NCI-H446 (cell line): ENCODE measurements at regions not wholly inside any gene's neighbourhood (a gene's known extent, or its start where the extent isn't known, plus 50 kb on each side); places are given as distances from the start of the nearest gene placed in this dataset.
"Not testable (repeated sequence)": the region's sequence is repeated elsewhere in the genome, so short reads cannot be mapped to it uniquely, and the experiment has no call there.

Experiments
- DNase-seq, 2 experiments: peaks; one replicate each; lab custom pipeline; 2025; lab: John Stamatoyannopoulos, UW

GRCh38 chr10:131817866-131818509 lies 82.8 kb upstream of the PPP2R2D start:
- no peak for DNase-seq

- no peak for DNase-seq
These were observed 82.1 kb upstream of the PPP2R2D start for GRCh38 chr10:131818510-131819234.

GRCh38 chr10:131819241-131820072 lies 81.4 kb upstream of the PPP2R2D start:
- no peak for DNase-seq

GRCh38 chr10:131820626-131821025 lies 80.2 kb upstream of the PPP2R2D start:
- DNase-seq = no peak

GRCh38 chr10:131821378-131822012 lies 79.3 kb upstream of the PPP2R2D start:
- DNase-seq = no peak

- DNase-seq = no peak
These were observed 78.7 kb upstream of the PPP2R2D start for GRCh38 chr10:131822013-131822691.

- DNase-seq = no peak
These were observed 78.0 kb upstream of the PPP2R2D start for GRCh38 chr10:131822692-131823245.

GRCh38 chr10:131823601-131824099 lies 77.2 kb upstream of the PPP2R2D start:
- DNase-seq = not testable (repeated sequence)

GRCh38 chr10:131824371-131825149 lies 76.2 kb upstream of the PPP2R2D start:
- DNase-seq = no peak

GRCh38 chr10:131825150-131825848 lies 75.5 kb upstream of the PPP2R2D start:
- DNase-seq = no peak

GRCh38 chr10:131825960-131826650 lies 74.7 kb upstream of the PPP2R2D start:
- DNase-seq = no peak

GRCh38 chr10:131829156-131829930 lies 71.5 kb upstream of the PPP2R2D start:
- no peak for DNase-seq

GRCh38 chr10:131830446-131831130 lies 70.2 kb upstream of the PPP2R2D start:
- DNase-seq = no peak

- DNase-seq = no peak
These were observed 69.2 kb upstream of the PPP2R2D start for GRCh38 chr10:131831561-131831960.

- DNase-seq = no peak
These were observed 68.6 kb upstream of the PPP2R2D start for GRCh38 chr10:131832056-131832685.

- no peak for DNase-seq
These were observed 67.8 kb upstream of the PPP2R2D start for GRCh38 chr10:131833013-131833412.

GRCh38 chr10:131833446-131834080 lies 67.2 kb upstream of the PPP2R2D start:
- no peak for DNase-seq
